HG03575 (cell line): ENCODE measurements at regions not wholly inside any gene's neighbourhood (a gene's known extent, or its start where the extent isn't known, plus 50 kb on each side); places are given as distances from the start of the nearest gene placed in this dataset.

Source experiments
- ATAC-seq: cut with Tn5 transposase; IDR thresholded peaks from one replicate; pipeline ENCODE4 v1.9.1; 2021; ENCODE audit not compliant: unreplicated experiment, insufficient number of reproducible peaks, low FRiP score; ENCODE audit errors: extremely low read depth

GRCh38 chr1:229812148-229812547 lies 186.1 kb downstream of the URB2 start:
- ATAC-seq: no peak

GRCh38 chr1:229812693-229813092 lies 186.6 kb downstream of the URB2 start:
- ATAC-seq: no peak

- no peak for ATAC-seq
Observed at GRCh38 chr1:229815076-229815475, 189.0 kb downstream of the URB2 start.

- no peak for ATAC-seq
Observed at GRCh38 chr1:229815961-229816360, 189.9 kb downstream of the URB2 start.

GRCh38 chr1:229817936-229818335 lies 191.9 kb downstream of the URB2 start:
- ATAC-seq: no peak

- no peak for ATAC-seq
Observed at GRCh38 chr1:229819091-229819490, 193.0 kb downstream of the URB2 start.

- ATAC-seq: no peak
Observed at GRCh38 chr1:229822026-229822425, 196.0 kb downstream of the URB2 start.

GRCh38 chr1:229825042-229825441 lies 199.0 kb downstream of the URB2 start:
- no peak for ATAC-seq

GRCh38 chr1:229828461-229828860 lies 202.4 kb downstream of the URB2 start:
- no peak for ATAC-seq

GRCh38 chr1:229832695-229833094 lies 206.6 kb downstream of the URB2 start:
- no peak for ATAC-seq

- ATAC-seq: no peak
Observed at GRCh38 chr1:229834230-229834629, 208.2 kb downstream of the URB2 start.

- no peak for ATAC-seq
Observed at GRCh38 chr1:229835226-229835625, 209.2 kb downstream of the URB2 start.

GRCh38 chr1:229836324-229836723 lies 210.3 kb downstream of the URB2 start:
- ATAC-seq: no peak

GRCh38 chr1:229838204-229838603 lies 212.2 kb downstream of the URB2 start:
- ATAC-seq: no peak

GRCh38 chr1:229839800-229840199 lies 213.8 kb downstream of the URB2 start:
- no peak for ATAC-seq

GRCh38 chr1:229841230-229841629 lies 215.2 kb downstream of the URB2 start:
- ATAC-seq: no peak

- no peak for ATAC-seq
Observed at GRCh38 chr1:229842302-229843255, 216.5 kb downstream of the URB2 start.

GRCh38 chr1:229843627-229844238 lies 217.7 kb downstream of the URB2 start:
- no peak for ATAC-seq

GRCh38 chr1:229844675-229845074 lies 218.6 kb downstream of the URB2 start:
- no peak for ATAC-seq

GRCh38 chr1:229845410-229846138 lies 219.5 kb downstream of the URB2 start:
- ATAC-seq: no peak
